ENCODE measurements at regions not wholly inside any gene's neighbourhood (a gene's known extent, or its start where the extent isn't known, plus 50 kb on each side); places are given as distances from the start of the nearest gene placed in this dataset.

GRCh38 chr18:56386856-56387255, 251.5 kb downstream of the TXNL1 start:
- ChIA-PET CTCF (no interaction called here), POLR2A (interaction anchor here (0.6 kb wide), 1 partner anchor 12 kb away, joined by 4 read pairs; no protein-coding TSS in a partner anchor)
- H3K4me1 ChIP-seq (ENCODE audit: control insufficient read depth, insufficient read depth, low read length): no peaks in the 10 kb centered on the region
- no peak for ATAC-seq
- no peaks in the 10 kb centered on the region for H3K36me3 ChIP-seq (ENCODE audit: control insufficient read depth, insufficient read depth, low read length)
- no peaks in the 10 kb centered on the region for H3K9me3 ChIP-seq (ENCODE audit: control insufficient read depth, insufficient read depth, low read depth, low read length)
- intact Hi-C loops (cut with micrococcal nuclease; ENCODE audit: unreplicated experiment): no loop called here
- in situ Hi-C loops (cut with HindIII; ENCODE audit: low pct_unique_long_range_greater_than_20kb, low sequenced_read_pairs): no loop called here
- BruUV-seq (replicated peaks): no TSS peak
- no peak for DNase-seq (ENCODE audit: low read depth, low spot score)
- no peak overlapping the region for H3K4me3 ChIP-seq (ENCODE audit: low read depth in 2 of 2, low read length in 2 of 2)
- no peaks in the 10 kb centered on the region for H3K27me3 ChIP-seq (ENCODE audit: control insufficient read depth, insufficient read depth, low read length)
- TF ChIP-seq CTCF (IDR thresholded peaks at IDR 0.05): no peak
- no peak for TF ChIP-seq POLR2AphosphoS5 (IDR thresholded peaks at IDR 0.05; ENCODE audit: low read depth, low read length)
- TF ChIP-seq TCF7L2 (IDR thresholded peaks at IDR 0.05; ENCODE audit: low read depth, low read length): no peak
- TF ChIP-seq SIN3A (IDR thresholded peaks at IDR 0.05; ENCODE audit: borderline replicate concordance, insufficient read depth, low read depth, low read length): no peak
- TF ChIP-seq REST (IDR thresholded peaks at IDR 0.05; ENCODE audit: insufficient read depth in 1 of 2, low read depth in 2 of 2, low read length in 1 of 2): no peak
- no peak overlapping the region for H3K27ac ChIP-seq (ENCODE audit: low read length)

GRCh38 chr18:56383349-56383748, 255.0 kb downstream of the TXNL1 start:
- ChIA-PET POLR2A (no interaction called here), CTCF (no interaction called here)
- ATAC-seq: no peak
- no peak for DNase-seq (ENCODE audit: low read depth, low spot score)
- no peaks in the 10 kb centered on the region for H3K36me3 ChIP-seq (ENCODE audit: control insufficient read depth, insufficient read depth, low read length)
- H3K4me1 ChIP-seq (ENCODE audit: control insufficient read depth, insufficient read depth, low read length): no peaks in the 10 kb centered on the region
- in situ Hi-C loops (cut with HindIII; ENCODE audit: low pct_unique_long_range_greater_than_20kb, low sequenced_read_pairs): no loop called here
- TF ChIP-seq REST (IDR thresholded peaks at IDR 0.05; ENCODE audit: insufficient read depth in 1 of 2, low read depth in 2 of 2, low read length in 1 of 2): no peak
- no peak for TF ChIP-seq SIN3A (IDR thresholded peaks at IDR 0.05; ENCODE audit: borderline replicate concordance, insufficient read depth, low read depth, low read length)
- TF ChIP-seq POLR2AphosphoS5 (IDR thresholded peaks at IDR 0.05; ENCODE audit: low read depth, low read length): no peak
- no peak for TF ChIP-seq CTCF (IDR thresholded peaks at IDR 0.05)
- H3K9me3 ChIP-seq (ENCODE audit: control insufficient read depth, insufficient read depth, low read depth, low read length): no peaks in the 10 kb centered on the region
- no TSS peak for BruUV-seq (replicated peaks)
- no peaks in the 10 kb centered on the region for H3K27me3 ChIP-seq (ENCODE audit: control insufficient read depth, insufficient read depth, low read length)
- H3K4me3 ChIP-seq (ENCODE audit: low read depth in 2 of 2, low read length in 2 of 2): no peak overlapping the region
- no peak overlapping the region for H3K27ac ChIP-seq (ENCODE audit: low read length)
- intact Hi-C loops (cut with micrococcal nuclease; ENCODE audit: unreplicated experiment): no loop called here

Data from Panc1 (cell line).